Fibroblast of lung (primary cell): ENCODE measurements at regions not wholly inside any gene's neighbourhood (a gene's known extent, or its start where the extent isn't known, plus 50 kb on each side); places are given as distances from the start of the nearest gene placed in this dataset.

Experiments used
- DNase-seq, 2 donors: peaks; one replicate each; pipeline versions ENCODE4 v3.0.0 to v3.0.0-alpha.2; 2010; ENCODE audit warnings: low read depth in 2 of 2
- H2AFZ ChIP-seq: 2 replicates; pipeline ENCODE4 v1.5.1; 2012; ENCODE audit warnings: low read length, control low read depth, inconsistent platforms
- H3K27ac ChIP-seq: 2 replicates; pipeline ENCODE4 v1.5.1; 2011; ENCODE audit warnings: low read length, control low read depth; ENCODE audit not compliant: insufficient read depth
- H3K27me3 ChIP-seq: 2 replicates; pipeline ENCODE4 v1.5.1; 2011; ENCODE audit warnings: mild to moderate bottlenecking, low read length; ENCODE audit not compliant: control insufficient read depth, insufficient read depth
- H3K36me3 ChIP-seq: 2 replicates; pipeline ENCODE4 v1.5.1; 2011; ENCODE audit warnings: low read length; ENCODE audit not compliant: control insufficient read depth, insufficient read depth
- H3K4me1 ChIP-seq: 2 replicates; pipeline ENCODE4 v1.5.1; 2011; ENCODE audit warnings: low read length; ENCODE audit not compliant: control insufficient read depth, insufficient read depth; ENCODE audit errors: extremely low read depth
- H3K4me2 ChIP-seq: 2 replicates; pipeline ENCODE4 v1.5.1; 2011; ENCODE audit warnings: low read length, control low read depth; ENCODE audit not compliant: insufficient read depth; ENCODE audit errors: extremely low read depth
- H3K4me3 ChIP-seq, 4 experiments: fragments of 200-600 bp in 1 of 4; sonication (generic) in 1 of 4; replicated peaks in 1 of 4; 2 replicates each; pipeline ENCODE4 v1.5.1; 2011 to 2016; ENCODE audit warnings: low read length in 4 of 4, low read depth in 3 of 4, mild to moderate bottlenecking in 3 of 4, control low read depth in 2 of 4, inconsistent platforms in 1 of 4, mixed read lengths in 1 of 4; ENCODE audit not compliant: insufficient read depth in 1 of 4; ENCODE audit errors: control extremely low read depth in 1 of 4
- H3K79me2 ChIP-seq: 2 replicates; pipeline ENCODE4 v1.5.1; 2012; ENCODE audit warnings: mild to moderate bottlenecking, low read length, inconsistent platforms; ENCODE audit not compliant: control insufficient read depth, insufficient read depth
- H3K9ac ChIP-seq: 2 replicates; pipeline ENCODE4 v1.5.1; 2011; ENCODE audit warnings: mild to moderate bottlenecking, low read length, control low read depth; ENCODE audit not compliant: insufficient read depth
- H3K9me3 ChIP-seq: 2 replicates; pipeline ENCODE4 v1.5.1; 2012; ENCODE audit warnings: low read depth, low read length; ENCODE audit not compliant: control insufficient read depth, insufficient read depth
- H4K20me1 ChIP-seq: 2 replicates; pipeline ENCODE4 v1.5.1; 2011; ENCODE audit warnings: low read length; ENCODE audit not compliant: control insufficient read depth, insufficient read depth; ENCODE audit errors: extremely low read depth
- EZH2 ChIP-seq: IDR thresholded peaks from 2 replicates; pipeline ENCODE4 v1.5.1; 2012; ENCODE audit warnings: low read length, control low read depth, mild to moderate bottlenecking; ENCODE audit errors: missing control alignments
- TF ChIP-seq, protein P1 (sequence below), 2 donors: IDR thresholded peaks in 1 of 2; conservative IDR thresholded peaks in 1 of 2; 1 replicate in 1 of 2; 2 replicates in 1 of 2; pipeline ENCODE4 v1.5.1; 2011 to 2012; ENCODE audit warnings: low read length in 2 of 2, control low read depth in 1 of 2, inconsistent platforms in 1 of 2, low read depth in 1 of 2, mild to moderate bottlenecking in 1 of 2

DNA sequence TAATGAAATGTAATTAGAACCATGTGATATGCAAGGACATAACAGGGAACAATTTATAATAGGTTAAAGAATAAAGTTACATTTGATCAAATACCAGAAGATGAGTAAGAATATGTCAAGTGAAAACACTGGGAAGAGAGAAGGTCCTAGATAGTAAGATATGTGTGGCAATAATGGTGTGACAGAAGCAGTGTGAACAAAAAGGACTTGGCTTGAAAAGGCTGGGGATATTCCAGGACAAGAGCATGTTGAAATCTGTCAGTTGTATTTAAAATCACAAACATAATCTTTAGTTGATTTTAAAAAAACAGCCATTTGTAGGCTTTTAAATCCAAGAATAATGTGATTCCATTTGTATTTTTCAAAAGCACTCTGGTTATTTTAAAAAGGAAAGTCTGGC is 1399.9 kb upstream of the SLC39A10 start:
- no peak for TF ChIP-seq EZH2
- TF ChIP-seq, protein P1, sequence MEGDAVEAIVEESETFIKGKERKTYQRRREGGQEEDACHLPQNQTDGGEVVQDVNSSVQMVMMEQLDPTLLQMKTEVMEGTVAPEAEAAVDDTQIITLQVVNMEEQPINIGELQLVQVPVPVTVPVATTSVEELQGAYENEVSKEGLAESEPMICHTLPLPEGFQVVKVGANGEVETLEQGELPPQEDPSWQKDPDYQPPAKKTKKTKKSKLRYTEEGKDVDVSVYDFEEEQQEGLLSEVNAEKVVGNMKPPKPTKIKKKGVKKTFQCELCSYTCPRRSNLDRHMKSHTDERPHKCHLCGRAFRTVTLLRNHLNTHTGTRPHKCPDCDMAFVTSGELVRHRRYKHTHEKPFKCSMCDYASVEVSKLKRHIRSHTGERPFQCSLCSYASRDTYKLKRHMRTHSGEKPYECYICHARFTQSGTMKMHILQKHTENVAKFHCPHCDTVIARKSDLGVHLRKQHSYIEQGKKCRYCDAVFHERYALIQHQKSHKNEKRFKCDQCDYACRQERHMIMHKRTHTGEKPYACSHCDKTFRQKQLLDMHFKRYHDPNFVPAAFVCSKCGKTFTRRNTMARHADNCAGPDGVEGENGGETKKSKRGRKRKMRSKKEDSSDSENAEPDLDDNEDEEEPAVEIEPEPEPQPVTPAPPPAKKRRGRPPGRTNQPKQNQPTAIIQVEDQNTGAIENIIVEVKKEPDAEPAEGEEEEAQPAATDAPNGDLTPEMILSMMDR (conservative IDR thresholded peaks at IDR 0.05 in 1 of 2, IDR thresholded peaks at IDR 0.05 in 1 of 2; ENCODE audit: low read depth in 1 of 2, low read length in 2 of 2): no peak
- Histone ChIP-seq H3K79me2 (no peaks in the 10 kb centered on the region), H4K20me1 (no peaks in the 10 kb centered on the region), H3K4me2 (no peak overlapping the region), H3K27ac (no peak overlapping the region), H3K4me3 (no peak overlapping the region), H3K27me3 (no peaks in the 10 kb centered on the region), H3K36me3 (no peaks in the 10 kb centered on the region), H3K4me1 (no peaks in the 10 kb centered on the region), H2AFZ (no peak overlapping the region), H3K9ac (no peak overlapping the region), H3K9me3 (no peaks in the 10 kb centered on the region)
- DNase-seq: no peak

DNA sequence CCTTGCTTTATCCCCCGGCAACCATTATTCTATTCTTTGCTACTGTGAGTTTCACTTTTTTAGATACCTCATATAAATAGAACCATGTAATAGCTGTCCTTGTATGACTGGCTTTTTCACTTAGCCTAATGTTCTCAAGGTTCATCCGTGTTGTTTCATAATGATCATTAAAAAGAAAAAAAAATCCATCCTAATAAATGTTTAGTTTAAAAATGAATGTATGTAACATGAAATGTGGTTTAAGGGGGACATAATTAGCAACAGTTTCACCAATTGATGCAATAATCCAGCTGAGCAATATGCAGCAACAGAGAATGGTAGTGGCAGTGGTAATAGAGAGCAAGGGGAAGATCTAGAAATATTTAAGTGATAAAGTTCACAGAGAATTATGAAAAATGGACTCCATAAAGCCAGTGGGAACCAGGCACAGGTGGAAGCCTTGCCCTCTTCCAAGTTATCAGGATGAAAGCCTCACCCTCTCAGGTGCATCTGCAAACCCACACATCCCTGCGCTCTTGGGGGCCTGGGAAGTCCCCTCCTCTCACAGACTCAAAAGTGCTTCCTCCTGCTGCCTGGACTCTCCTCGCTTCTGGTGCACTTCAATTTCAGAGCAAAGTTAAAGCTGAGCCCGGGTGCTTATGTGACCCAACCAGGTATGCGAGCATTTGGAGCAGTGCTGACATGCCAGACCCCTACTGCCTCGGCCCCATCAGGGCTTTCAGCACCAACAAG is 1403.3 kb upstream of the SLC39A10 start:
- no peak overlapping the region for H3K9ac ChIP-seq
- H3K4me3 ChIP-seq: no peak overlapping the region
- no peaks in the 10 kb centered on the region for H3K9me3 ChIP-seq
- no peak overlapping the region for H3K4me2 ChIP-seq
- TF ChIP-seq EZH2: no peak
- TF ChIP-seq, protein P1 (conservative IDR thresholded peaks at IDR 0.05 in 1 of 2, IDR thresholded peaks at IDR 0.05 in 1 of 2; ENCODE audit: low read depth in 1 of 2, low read length in 2 of 2): no peak
- H3K36me3 ChIP-seq: no peaks in the 10 kb centered on the region
- H3K4me1 ChIP-seq: no peaks in the 10 kb centered on the region
- no peaks in the 10 kb centered on the region for H3K27me3 ChIP-seq
- H4K20me1 ChIP-seq: no peaks in the 10 kb centered on the region
- no peak overlapping the region for H3K27ac ChIP-seq
- no peak for DNase-seq
- H3K79me2 ChIP-seq: no peaks in the 10 kb centered on the region
- no peak overlapping the region for H2AFZ ChIP-seq

DNA sequence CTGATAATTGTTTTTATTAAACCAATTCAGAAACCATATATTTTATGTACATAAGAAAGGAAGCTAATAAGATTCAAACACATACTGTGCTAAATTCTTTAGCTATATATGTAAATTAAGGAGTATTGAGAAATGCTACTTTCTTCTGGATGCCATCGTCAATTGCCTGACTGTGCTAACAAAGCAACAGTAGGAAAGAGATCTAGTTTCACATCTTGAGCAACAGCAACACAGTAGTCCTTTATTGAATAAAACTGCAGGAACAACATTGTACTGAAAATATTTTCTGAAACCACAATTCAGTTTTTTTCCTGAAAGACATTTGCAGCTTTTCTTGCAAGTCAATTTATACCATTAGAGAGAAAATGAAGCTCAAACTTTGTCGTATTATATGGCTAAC is 1404.9 kb upstream of the SLC39A10 start:
- Histone ChIP-seq H3K4me3 (no peak overlapping the region), H3K9ac (no peak overlapping the region), H3K27ac (no peak overlapping the region), H3K9me3 (no peaks in the 10 kb centered on the region), H3K79me2 (no peaks in the 10 kb centered on the region), H3K4me1 (no peaks in the 10 kb centered on the region), H3K4me2 (no peak overlapping the region), H3K36me3 (no peaks in the 10 kb centered on the region), H2AFZ (no peak overlapping the region), H4K20me1 (no peaks in the 10 kb centered on the region), H3K27me3 (no peaks in the 10 kb centered on the region)
- no peak for TF ChIP-seq EZH2
- TF ChIP-seq, protein P1 (conservative IDR thresholded peaks at IDR 0.05 in 1 of 2, IDR thresholded peaks at IDR 0.05 in 1 of 2; ENCODE audit: low read depth in 1 of 2, low read length in 2 of 2): no peak
- no peak for DNase-seq
